ENCODE measurements at regions not wholly inside any gene's neighbourhood (a gene's known extent, or its start where the extent isn't known, plus 50 kb on each side); places are given as distances from the start of the nearest gene placed in this dataset.

GRCh38 chr18:40883271-40883670 lies 1071.8 kb upstream of the PIK3C3 start:
- H3K9me3 ChIP-seq: no peaks in the 10 kb centered on the region
- WGBS, 3 donors: 85 to 94% (median 88%) methylated on average over 4 of the region's 4 CpGs
- TF ChIP-seq POLR2A (IDR thresholded peaks at IDR 0.05) (no peak), EP300 (IDR thresholded peaks at IDR 0.05) (no peak), CTCF (IDR thresholded peaks at IDR 0.05) (no peak)
- no peak overlapping the region for H3K4me3 ChIP-seq
- H3K27me3 ChIP-seq: no peaks in the 10 kb centered on the region
- no peaks in the 10 kb centered on the region for H3K4me1 ChIP-seq (ENCODE audit: insufficient read depth)
- no peak overlapping the region for H3K27ac ChIP-seq
- no peak for DNase-seq
- intact Hi-C loops (cut with DNase I): no loop called here
- no peaks in the 10 kb centered on the region for H3K36me3 ChIP-seq

GRCh38 chr18:40882468-40882867 lies 1072.6 kb upstream of the PIK3C3 start:
- Histone ChIP-seq H3K27ac (no peak overlapping the region), H3K27me3 (no peaks in the 10 kb centered on the region), H3K4me3 (no peak overlapping the region), H3K4me1 (ENCODE audit: insufficient read depth) (no peaks in the 10 kb centered on the region), H3K9me3 (no peaks in the 10 kb centered on the region), H3K36me3 (no peaks in the 10 kb centered on the region)
- DNase-seq: no peak
- intact Hi-C loops (cut with DNase I): no loop called here
- TF ChIP-seq CTCF (IDR thresholded peaks at IDR 0.05): no peak
- no peak for TF ChIP-seq EP300 (IDR thresholded peaks at IDR 0.05)
- TF ChIP-seq POLR2A (IDR thresholded peaks at IDR 0.05): no peak
- 90 to 93% (median 92%) methylated on average over 11 of the region's 11 CpGs for WGBS, 3 donors

- H3K27me3 ChIP-seq: no peaks in the 10 kb centered on the region
- no peaks in the 10 kb centered on the region for H3K36me3 ChIP-seq
- no peak overlapping the region for H3K4me3 ChIP-seq
- H3K27ac ChIP-seq: no peak overlapping the region
- 3 to 14% (median 8%) methylated on average over 1 of the region's 1 CpG for WGBS, 3 donors
- TF ChIP-seq CTCF (IDR thresholded peaks at IDR 0.05) (no peak), EP300 (IDR thresholded peaks at IDR 0.05) (no peak), POLR2A (IDR thresholded peaks at IDR 0.05) (no peak)
- H3K4me1 ChIP-seq (ENCODE audit: insufficient read depth): no peaks in the 10 kb centered on the region
- no peak for DNase-seq
- no peaks in the 10 kb centered on the region for H3K9me3 ChIP-seq
- intact Hi-C loops (cut with DNase I): no loop called here
These were observed 1076.7 kb upstream of the PIK3C3 start for GRCh38 chr18:40878371-40878770.

- intact Hi-C loops (cut with DNase I): no loop called here
- no peak for DNase-seq
- Histone ChIP-seq H3K4me3 (no peak overlapping the region), H3K4me1 (ENCODE audit: insufficient read depth) (no peaks in the 10 kb centered on the region), H3K36me3 (no peaks in the 10 kb centered on the region), H3K27ac (no peak overlapping the region), H3K9me3 (no peaks in the 10 kb centered on the region), H3K27me3 (no peaks in the 10 kb centered on the region)
- 67 to 75% (median 71%) methylated on average over 5 of the region's 5 CpGs for WGBS, 3 donors
- TF ChIP-seq EP300 (IDR thresholded peaks at IDR 0.05) (no peak), CTCF (IDR thresholded peaks at IDR 0.05) (no peak), POLR2A (IDR thresholded peaks at IDR 0.05) (no peak)
These were observed 1077.9 kb upstream of the PIK3C3 start for GRCh38 chr18:40877096-40877495.

Data from ovary (tissue), 7 donors.